SJSA1 (cell line): ENCODE measurements at regions not wholly inside any gene's neighbourhood (a gene's known extent, or its start where the extent isn't known, plus 50 kb on each side); places are given as distances from the start of the nearest gene placed in this dataset.
"Not testable (repeated sequence)": the region's sequence is repeated elsewhere in the genome, so short reads cannot be mapped to it uniquely, and the experiment has no call there.

Source experiments
- DNase-seq, 2 experiments: peaks; one replicate each; pipeline ENCODE4 v3.0.0-alpha.2; 2015 to 2020; ENCODE audit warnings: low spot score in 2 of 2, low read depth in 1 of 2
- H3K27ac ChIP-seq: fragments of 250-450 bp; sonication (Bioruptor Pico); 2 replicates; pipeline ENCODE4 v1.5.1; 2020; ENCODE audit warnings: mild to moderate bottlenecking, moderate library complexity
- H3K27me3 ChIP-seq: fragments of 250-450 bp; sonication (Bioruptor Pico); replicated peaks from 2 replicates; pipeline ENCODE4 v1.5.1; 2020; ENCODE audit warnings: mild to moderate bottlenecking, moderate library complexity
- H3K36me3 ChIP-seq: fragments of 250-450 bp; sonication (Bioruptor Pico); 2 replicates; pipeline ENCODE4 v1.5.1; 2020; ENCODE audit warnings: mild to moderate bottlenecking
- H3K4me1 ChIP-seq: fragments of 250-450 bp; sonication (Bioruptor Pico); replicated peaks from 2 replicates; pipeline ENCODE4 v1.6.1; 2021; ENCODE audit warnings: mild to moderate bottlenecking
- H3K4me3 ChIP-seq: fragments of 250-450 bp; sonication (Bioruptor Pico); 2 replicates; pipeline ENCODE4 v1.5.1; 2020; ENCODE audit warnings: mild to moderate bottlenecking
- H3K9me3 ChIP-seq: fragments of 250-450 bp; sonication (Bioruptor Pico); replicated peaks from 2 replicates; pipeline ENCODE4 v1.5.1; 2020; ENCODE audit warnings: mild to moderate bottlenecking

- no peaks in the 10 kb centered on the region for H3K9me3 ChIP-seq
- H3K27ac ChIP-seq = no peak overlapping the region
- no peaks in the 10 kb centered on the region for H3K36me3 ChIP-seq
- no peaks in the 10 kb centered on the region for H3K27me3 ChIP-seq
- H3K4me3 ChIP-seq = no peak overlapping the region
- no peak for DNase-seq
- H3K4me1 ChIP-seq = no peaks in the 10 kb centered on the region
Measured at GRCh38 chr1:37181425-37181824, 147.1 kb upstream of the GRIK3 start.

DNA sequence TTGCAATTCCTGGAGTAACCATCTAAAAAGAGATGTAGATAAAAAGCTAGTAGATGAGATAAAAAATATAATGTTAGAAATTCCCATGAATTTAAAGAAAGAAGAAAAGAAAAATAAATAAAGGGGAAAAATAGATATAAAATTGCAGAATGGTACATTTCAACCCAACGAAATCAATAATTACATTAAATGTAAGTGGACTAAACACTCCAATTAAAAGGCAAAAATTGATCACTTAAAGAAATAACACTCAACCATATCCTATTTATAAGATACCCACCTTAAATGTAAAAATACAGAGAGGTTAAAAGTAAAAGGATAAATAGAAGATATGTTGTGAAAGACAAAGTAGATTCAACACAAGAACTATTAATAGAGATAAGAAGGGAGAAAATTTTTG lies 150.5 kb upstream of the GRIK3 start:
- Histone ChIP-seq H3K36me3 (no peaks in the 10 kb centered on the region), H3K27me3 (no peaks in the 10 kb centered on the region), H3K9me3 (no peaks in the 10 kb centered on the region), H3K4me1 (no peaks in the 10 kb centered on the region), H3K27ac (no peak overlapping the region), H3K4me3 (no peak overlapping the region)
- no peak for DNase-seq

DNA sequence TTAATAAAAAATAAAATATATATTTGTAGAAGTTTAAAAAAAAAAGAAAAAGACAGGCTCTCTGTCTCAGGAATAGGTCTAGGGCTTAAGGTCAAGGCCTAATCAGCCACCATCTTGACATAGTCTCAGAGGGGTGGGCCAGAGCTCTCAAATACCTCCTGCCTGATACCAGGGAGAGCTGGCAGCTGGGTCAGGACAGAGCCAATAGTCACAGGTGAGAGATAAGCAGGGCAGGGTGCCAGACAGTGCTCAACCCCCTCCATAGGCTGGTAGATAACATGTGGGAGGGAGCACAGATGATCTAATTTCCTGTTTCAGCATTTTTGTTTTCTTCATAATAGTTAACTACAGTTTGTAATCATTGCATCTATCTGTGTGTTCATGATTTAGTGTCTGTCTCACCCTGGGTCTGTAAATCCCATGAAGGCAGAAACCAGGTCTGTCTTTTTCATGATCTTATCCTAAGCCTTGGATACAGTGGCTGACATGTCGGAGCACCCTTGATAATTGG lies 152.0 kb upstream of the GRIK3 start:
- Histone ChIP-seq H3K36me3 (no peaks in the 10 kb centered on the region), H3K4me1 (no peaks in the 10 kb centered on the region), H3K27me3 (no peaks in the 10 kb centered on the region), H3K4me3 (no peak overlapping the region), H3K9me3 (no peaks in the 10 kb centered on the region), H3K27ac (no peak overlapping the region)
- DNase-seq = no peak

DNA sequence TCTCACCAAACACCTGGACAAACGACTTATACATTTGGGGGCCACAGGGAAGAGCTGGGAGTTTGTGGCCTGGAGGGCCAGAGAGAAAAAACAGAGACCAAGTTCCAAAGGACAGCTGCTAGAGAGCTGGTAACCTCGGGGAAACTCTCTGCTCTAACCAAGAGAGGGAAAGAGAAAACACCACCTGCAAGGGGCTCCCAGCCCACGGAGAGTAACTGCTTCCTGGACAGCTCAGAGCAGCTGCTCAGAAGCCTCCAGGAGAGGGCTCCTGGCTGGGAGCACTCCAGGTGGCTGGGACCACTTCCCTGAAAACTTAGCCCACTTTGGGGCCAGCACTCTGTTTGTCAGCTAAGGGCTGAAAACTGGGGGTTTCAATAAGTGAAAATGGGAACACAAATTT lies 154.8 kb upstream of the GRIK3 start:
- H3K4me1 ChIP-seq = no peaks in the 10 kb centered on the region
- H3K27ac ChIP-seq = no peak overlapping the region
- H3K36me3 ChIP-seq = no peaks in the 10 kb centered on the region
- DNase-seq = no peak
- H3K27me3 ChIP-seq = no peaks in the 10 kb centered on the region
- H3K9me3 ChIP-seq = no peaks in the 10 kb centered on the region
- no peak overlapping the region for H3K4me3 ChIP-seq

DNA sequence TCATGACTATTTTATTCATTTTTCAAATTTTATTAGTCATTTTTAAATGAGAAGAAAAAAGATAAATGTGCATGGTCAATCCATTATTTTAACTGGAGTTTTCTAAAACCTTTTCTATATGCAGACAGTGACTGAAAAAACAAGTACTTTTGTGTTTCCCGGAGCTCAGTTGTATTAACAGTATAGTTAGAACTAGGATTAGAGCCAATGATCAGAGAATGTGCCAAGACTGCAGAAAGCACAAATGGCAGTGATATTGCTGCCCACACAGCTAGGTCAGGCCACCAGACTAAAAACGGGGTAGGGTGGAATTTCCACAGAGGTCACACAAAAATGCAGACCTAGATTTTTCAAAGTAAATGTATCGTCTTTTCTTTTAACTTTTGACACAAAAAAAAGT lies 163.1 kb upstream of the GRIK3 start:
- Histone ChIP-seq H3K27me3 (no peaks in the 10 kb centered on the region), H3K9me3 (no peaks in the 10 kb centered on the region), H3K4me3 (no peak overlapping the region), H3K4me1 (no peaks in the 10 kb centered on the region), H3K36me3 (no peaks in the 10 kb centered on the region), H3K27ac (no peak overlapping the region)
- DNase-seq = no peak

DNA sequence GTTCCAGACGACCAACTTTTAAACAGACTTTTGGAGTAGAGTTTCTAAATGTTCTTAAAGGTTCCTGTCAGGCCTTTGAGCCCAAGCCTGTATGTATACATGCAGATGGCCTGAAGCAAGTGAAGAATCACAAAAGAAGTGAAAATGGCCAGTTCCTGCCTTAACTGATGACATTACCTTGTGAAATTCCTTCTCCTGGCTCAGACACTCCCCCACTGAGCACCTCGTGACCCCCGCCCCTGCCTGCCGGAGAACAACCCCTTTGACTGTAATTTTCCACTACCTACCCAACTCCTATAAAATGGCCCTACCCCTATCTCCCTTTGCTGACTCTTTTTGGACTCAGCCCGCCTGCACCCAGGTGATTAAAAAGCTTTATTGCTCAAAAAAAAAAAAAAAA lies 180.0 kb upstream of the GRIK3 start:
- H3K4me3 ChIP-seq, H3K36me3 ChIP-seq, H3K9me3 ChIP-seq, DNase-seq, H3K27me3 ChIP-seq, H3K27ac ChIP-seq, H3K4me1 ChIP-seq: not testable (repeated sequence)

DNA sequence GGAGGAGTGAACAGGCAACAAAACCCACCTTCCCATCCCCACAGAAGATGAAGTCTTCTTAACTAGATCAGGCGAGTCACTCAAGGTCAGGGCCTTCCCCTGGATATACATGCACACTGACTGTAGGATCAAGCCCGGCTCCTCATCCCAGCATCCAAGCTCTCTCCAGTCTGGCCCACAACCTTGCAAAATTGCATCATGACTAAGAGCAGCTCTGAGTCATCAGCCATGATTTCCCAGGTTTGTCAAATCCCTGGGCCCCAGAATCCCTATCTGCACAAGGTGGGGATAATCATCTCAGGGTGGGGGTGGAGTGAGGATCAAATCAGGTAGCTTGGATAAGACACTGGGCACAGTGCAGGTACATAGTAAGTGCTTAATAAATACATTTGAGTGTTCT lies 199.3 kb upstream of the GRIK3 start:
- peaks cover 3% of the 10 kb centered on the region; the same call in 1 of the 2 replicates for H3K27me3 ChIP-seq
- H3K9me3 ChIP-seq = no peaks in the 10 kb centered on the region
- no peak overlapping the region for H3K4me3 ChIP-seq
- H3K36me3 ChIP-seq = no peaks in the 10 kb centered on the region
- DNase-seq = no peak
- H3K27ac ChIP-seq = no peak overlapping the region
- H3K4me1 ChIP-seq = no peaks in the 10 kb centered on the region

GRCh38 chr1:37234941-37235418 lies 200.7 kb upstream of the GRIK3 start:
- H3K27ac ChIP-seq = no peak overlapping the region
- no peaks in the 10 kb centered on the region for H3K4me1 ChIP-seq
- peaks cover 3% of the 10 kb centered on the region; the same call in 1 of the 2 replicates for H3K27me3 ChIP-seq
- no peaks in the 10 kb centered on the region for H3K36me3 ChIP-seq
- peak in 1 of 2 experiments; percentile 2 for DNase-seq
- no peaks in the 10 kb centered on the region for H3K9me3 ChIP-seq
- no peak overlapping the region for H3K4me3 ChIP-seq

DNA sequence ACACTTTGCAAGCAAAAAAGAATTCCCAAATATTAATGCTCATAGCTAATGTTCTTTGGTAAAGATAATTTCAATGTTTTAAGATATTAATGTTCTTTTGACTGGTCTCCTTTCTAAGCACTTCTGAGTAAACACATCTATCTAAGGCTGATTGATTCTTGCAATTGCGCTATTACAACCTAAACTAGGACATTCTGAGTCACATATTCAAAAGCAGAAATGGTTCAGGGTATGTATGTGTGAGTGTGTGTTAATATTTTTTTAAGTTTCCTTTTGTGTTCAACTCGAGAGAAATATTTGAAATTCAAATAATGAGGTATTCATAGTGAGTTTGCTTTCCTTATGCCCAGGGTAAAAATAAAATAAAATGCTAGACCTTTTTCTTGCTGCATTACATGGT lies 203.6 kb upstream of the GRIK3 start:
- Histone ChIP-seq H3K36me3 (no peaks in the 10 kb centered on the region), H3K27ac (no peak overlapping the region), H3K9me3 (no peaks in the 10 kb centered on the region), H3K4me1 (no peaks in the 10 kb centered on the region), H3K27me3 (peaks cover 3% of the 10 kb centered on the region; the same call in 1 of the 2 replicates), H3K4me3 (no peak overlapping the region)
- no peak for DNase-seq

- DNase-seq = no peak
- Histone ChIP-seq H3K4me1 (no peaks in the 10 kb centered on the region), H3K27ac (no peak overlapping the region), H3K36me3 (no peaks in the 10 kb centered on the region), H3K27me3 (peaks cover 3% of the 10 kb centered on the region; the same call in 1 of the 2 replicates), H3K9me3 (no peaks in the 10 kb centered on the region), H3K4me3 (no peak overlapping the region)
Measured at GRCh38 chr1:37238364-37239224, 204.3 kb upstream of the GRIK3 start.

GRCh38 chr1:37239225-37239740 lies 205.0 kb upstream of the GRIK3 start:
- Histone ChIP-seq H3K27ac (no peak overlapping the region), H3K9me3 (no peaks in the 10 kb centered on the region), H3K4me3 (no peak overlapping the region), H3K36me3 (no peaks in the 10 kb centered on the region), H3K27me3 (peaks cover 3% of the 10 kb centered on the region; the same call in 1 of the 2 replicates), H3K4me1 (no peaks in the 10 kb centered on the region)
- DNase-seq = no peak

GRCh38 chr1:37240897-37241296 lies 206.6 kb upstream of the GRIK3 start:
- H3K27ac ChIP-seq = no peak overlapping the region
- DNase-seq = no peak
- H3K4me1 ChIP-seq = no peaks in the 10 kb centered on the region
- H3K4me3 ChIP-seq = no peak overlapping the region
- peaks cover 3% of the 10 kb centered on the region; the same call in 1 of the 2 replicates for H3K27me3 ChIP-seq
- H3K9me3 ChIP-seq = no peaks in the 10 kb centered on the region
- no peaks in the 10 kb centered on the region for H3K36me3 ChIP-seq

- Histone ChIP-seq H3K27me3 (peaks cover 3% of the 10 kb centered on the region; the same call in 1 of the 2 replicates), H3K4me3 (no peak overlapping the region), H3K36me3 (no peaks in the 10 kb centered on the region), H3K9me3 (no peaks in the 10 kb centered on the region), H3K4me1 (no peaks in the 10 kb centered on the region), H3K27ac (no peak overlapping the region)
- no peak for DNase-seq
Measured at GRCh38 chr1:37242501-37242900, 208.2 kb upstream of the GRIK3 start.

- DNase-seq = no peak
- Histone ChIP-seq H3K36me3 (no peaks in the 10 kb centered on the region), H3K9me3 (no peaks in the 10 kb centered on the region), H3K27me3 (no peaks in the 10 kb centered on the region), H3K4me3 (no peak overlapping the region), H3K27ac (no peak overlapping the region), H3K4me1 (no peaks in the 10 kb centered on the region)
Measured at GRCh38 chr1:37243368-37244082, 209.2 kb upstream of the GRIK3 start.
